ENCODE measurements at regions not wholly inside any gene's neighbourhood (a gene's known extent, or its start where the extent isn't known, plus 50 kb on each side); places are given as distances from the start of the nearest gene placed in this dataset.

DNA sequence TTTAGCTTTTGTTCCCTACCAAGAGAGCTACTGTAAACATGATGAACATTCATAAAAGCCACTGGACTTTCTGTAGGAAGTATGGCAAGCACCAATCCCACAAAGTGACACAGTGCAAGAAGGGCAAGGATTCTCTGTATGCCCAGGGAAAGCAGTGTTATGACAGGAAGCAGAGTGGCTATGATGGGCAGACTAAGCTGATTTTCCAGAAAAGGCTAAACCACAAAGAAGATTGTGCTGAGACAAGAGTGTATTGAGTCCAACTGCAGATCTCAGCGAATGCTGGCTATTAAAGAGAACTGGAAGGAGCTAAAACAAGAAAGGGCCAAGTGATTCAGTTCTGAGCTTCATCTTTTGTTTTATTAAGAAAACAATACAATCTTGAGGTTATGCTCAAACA lies 60.5 kb upstream of the EFCAB3 start (continued):
- TF ChIP-seq, protein P1, sequence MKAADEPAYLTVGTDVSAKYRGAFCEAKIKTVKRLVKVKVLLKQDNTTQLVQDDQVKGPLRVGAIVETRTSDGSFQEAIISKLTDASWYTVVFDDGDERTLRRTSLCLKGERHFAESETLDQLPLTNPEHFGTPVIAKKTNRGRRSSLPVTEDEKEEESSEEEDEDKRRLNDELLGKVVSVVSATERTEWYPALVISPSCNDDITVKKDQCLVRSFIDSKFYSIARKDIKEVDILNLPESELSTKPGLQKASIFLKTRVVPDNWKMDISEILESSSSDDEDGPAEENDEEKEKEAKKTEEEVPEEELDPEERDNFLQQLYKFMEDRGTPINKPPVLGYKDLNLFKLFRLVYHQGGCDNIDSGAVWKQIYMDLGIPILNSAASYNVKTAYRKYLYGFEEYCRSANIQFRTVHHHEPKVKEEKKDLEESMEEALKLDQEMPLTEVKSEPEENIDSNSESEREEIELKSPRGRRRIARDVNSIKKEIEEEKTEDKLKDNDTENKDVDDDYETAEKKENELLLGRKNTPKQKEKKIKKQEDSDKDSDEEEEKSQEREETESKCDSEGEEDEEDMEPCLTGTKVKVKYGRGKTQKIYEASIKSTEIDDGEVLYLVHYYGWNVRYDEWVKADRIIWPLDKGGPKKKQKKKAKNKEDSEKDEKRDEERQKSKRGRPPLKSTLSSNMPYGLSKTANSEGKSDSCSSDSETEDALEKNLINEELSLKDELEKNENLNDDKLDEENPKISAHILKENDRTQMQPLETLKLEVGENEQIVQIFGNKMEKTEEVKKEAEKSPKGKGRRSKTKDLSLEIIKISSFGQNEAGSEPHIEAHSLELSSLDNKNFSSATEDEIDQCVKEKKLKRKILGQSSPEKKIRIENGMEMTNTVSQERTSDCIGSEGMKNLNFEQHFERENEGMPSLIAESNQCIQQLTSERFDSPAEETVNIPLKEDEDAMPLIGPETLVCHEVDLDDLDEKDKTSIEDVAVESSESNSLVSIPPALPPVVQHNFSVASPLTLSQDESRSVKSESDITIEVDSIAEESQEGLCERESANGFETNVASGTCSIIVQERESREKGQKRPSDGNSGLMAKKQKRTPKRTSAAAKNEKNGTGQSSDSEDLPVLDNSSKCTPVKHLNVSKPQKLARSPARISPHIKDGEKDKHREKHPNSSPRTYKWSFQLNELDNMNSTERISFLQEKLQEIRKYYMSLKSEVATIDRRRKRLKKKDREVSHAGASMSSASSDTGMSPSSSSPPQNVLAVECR (CRISPR knock-in tag; IDR thresholded peaks at IDR 0.05; ENCODE audit: borderline replicate concordance), result no peak
- TF ChIP-seq SIN3B (IDR thresholded peaks at IDR 0.05; ENCODE audit: low read length) (no peak), NONO (IDR thresholded peaks at IDR 0.05) (no peak), NONO (CRISPR knock-in tag; conservative IDR thresholded peaks at IDR 0.05) (no peak)

DNA sequence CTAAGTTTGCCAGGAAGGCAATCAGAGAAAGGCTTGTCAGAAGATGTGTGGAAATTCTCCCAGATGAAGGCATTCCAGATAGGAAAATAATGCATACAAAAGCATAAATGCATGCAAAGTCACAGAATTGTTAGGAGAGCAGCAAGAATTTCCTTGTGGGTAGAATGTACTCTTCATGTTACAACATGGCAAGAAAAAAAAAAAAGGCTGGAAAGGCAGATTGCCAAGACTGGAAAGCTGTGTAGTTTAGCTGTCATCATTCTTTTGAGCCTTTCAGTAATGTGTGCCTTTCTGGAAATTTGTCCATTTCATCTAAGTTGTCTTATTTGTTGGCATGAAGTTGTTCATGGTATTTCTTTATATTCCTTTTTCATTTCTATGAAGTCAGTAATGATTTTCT lies 71.0 kb upstream of the EFCAB3 start:
- in situ Hi-C loops (cut with HindIII; ENCODE audit: extremely low pct_ligation_motif_present, low pct_unique_long_range_greater_than_20kb), result no loop called here
- H3K27ac ChIP-seq (ENCODE audit: extremely low read length, insufficient read depth, low read length), result no peak overlapping the region
- ChIA-PET CTCF (ENCODE audit: low intra/inter-chr PET ratio, low total read pairs) (no interaction called here), POLR2A (no interaction called here)
- H2AFZ ChIP-seq (ENCODE audit: low read length), result no peak overlapping the region
- DNase-seq (ENCODE audit: low spot score) (no peak), FAIRE-seq (no peak), ATAC-seq (no peak)
- no peak overlapping the region for H3K4me3 ChIP-seq (replicated peaks in 1 of 3; ENCODE audit: insufficient read depth in 1 of 3, low read depth in 2 of 3, low read length in 3 of 3)
- H3K9ac ChIP-seq (ENCODE audit: insufficient read depth, low read depth, low read length), result no peak overlapping the region
- H3K9me3 ChIP-seq (ENCODE audit: low read length), result no peaks in the 10 kb centered on the region
- intact Hi-C loops (cut with micrococcal nuclease; ENCODE audit: unreplicated experiment), result no loop called here
- no peaks in the 10 kb centered on the region for H3K4me1 ChIP-seq (ENCODE audit: insufficient read depth, low read length)
- H3K79me2 ChIP-seq (ENCODE audit: insufficient read depth, low read length), result no peaks in the 10 kb centered on the region
- H4K20me1 ChIP-seq (ENCODE audit: insufficient read depth, low read length), result no peaks in the 10 kb centered on the region; the same call in 1 of the 2 replicates
- no TSS peak for BruUV-seq (replicated peaks)
- H3K4me2 ChIP-seq (ENCODE audit: low read depth, low read length), result no peak overlapping the region
- H3K27me3 ChIP-seq (ENCODE audit: control insufficient read depth in 1 of 2, insufficient read depth in 2 of 2, low read length in 2 of 2), result no peaks in the 10 kb centered on the region; a peak in 1 of 5 replicates
- H3K36me3 ChIP-seq (replicated peaks in 1 of 2; ENCODE audit: control insufficient read depth in 1 of 2, insufficient read depth in 2 of 2, low read length in 2 of 2), result no peaks in the 10 kb centered on the region
- TF ChIP-seq, protein P2, sequence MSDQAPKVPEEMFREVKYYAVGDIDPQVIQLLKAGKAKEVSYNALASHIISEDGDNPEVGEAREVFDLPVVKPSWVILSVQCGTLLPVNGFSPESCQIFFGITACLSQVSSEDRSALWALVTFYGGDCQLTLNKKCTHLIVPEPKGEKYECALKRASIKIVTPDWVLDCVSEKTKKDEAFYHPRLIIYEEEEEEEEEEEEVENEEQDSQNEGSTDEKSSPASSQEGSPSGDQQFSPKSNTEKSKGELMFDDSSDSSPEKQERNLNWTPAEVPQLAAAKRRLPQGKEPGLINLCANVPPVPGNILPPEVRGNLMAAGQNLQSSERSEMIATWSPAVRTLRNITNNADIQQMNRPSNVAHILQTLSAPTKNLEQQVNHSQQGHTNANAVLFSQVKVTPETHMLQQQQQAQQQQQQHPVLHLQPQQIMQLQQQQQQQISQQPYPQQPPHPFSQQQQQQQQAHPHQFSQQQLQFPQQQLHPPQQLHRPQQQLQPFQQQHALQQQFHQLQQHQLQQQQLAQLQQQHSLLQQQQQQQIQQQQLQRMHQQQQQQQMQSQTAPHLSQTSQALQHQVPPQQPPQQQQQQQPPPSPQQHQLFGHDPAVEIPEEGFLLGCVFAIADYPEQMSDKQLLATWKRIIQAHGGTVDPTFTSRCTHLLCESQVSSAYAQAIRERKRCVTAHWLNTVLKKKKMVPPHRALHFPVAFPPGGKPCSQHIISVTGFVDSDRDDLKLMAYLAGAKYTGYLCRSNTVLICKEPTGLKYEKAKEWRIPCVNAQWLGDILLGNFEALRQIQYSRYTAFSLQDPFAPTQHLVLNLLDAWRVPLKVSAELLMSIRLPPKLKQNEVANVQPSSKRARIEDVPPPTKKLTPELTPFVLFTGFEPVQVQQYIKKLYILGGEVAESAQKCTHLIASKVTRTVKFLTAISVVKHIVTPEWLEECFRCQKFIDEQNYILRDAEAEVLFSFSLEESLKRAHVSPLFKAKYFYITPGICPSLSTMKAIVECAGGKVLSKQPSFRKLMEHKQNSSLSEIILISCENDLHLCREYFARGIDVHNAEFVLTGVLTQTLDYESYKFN (CRISPR knock-in tag; conservative IDR thresholded peaks at IDR 0.05), result no peak
- TF ChIP-seq SIX4 (CRISPR knock-in tag; IDR thresholded peaks at IDR 0.05) (no peak), ZNF839 (CRISPR knock-in tag; IDR thresholded peaks at IDR 0.05; ENCODE audit: borderline replicate concordance) (no peak), ZKSCAN5 (CRISPR knock-in tag; IDR thresholded peaks at IDR 0.05) (no peak), ZNF776 (CRISPR knock-in tag; IDR thresholded peaks at IDR 0.05) (no peak)
- TF ChIP-seq, protein P3, sequence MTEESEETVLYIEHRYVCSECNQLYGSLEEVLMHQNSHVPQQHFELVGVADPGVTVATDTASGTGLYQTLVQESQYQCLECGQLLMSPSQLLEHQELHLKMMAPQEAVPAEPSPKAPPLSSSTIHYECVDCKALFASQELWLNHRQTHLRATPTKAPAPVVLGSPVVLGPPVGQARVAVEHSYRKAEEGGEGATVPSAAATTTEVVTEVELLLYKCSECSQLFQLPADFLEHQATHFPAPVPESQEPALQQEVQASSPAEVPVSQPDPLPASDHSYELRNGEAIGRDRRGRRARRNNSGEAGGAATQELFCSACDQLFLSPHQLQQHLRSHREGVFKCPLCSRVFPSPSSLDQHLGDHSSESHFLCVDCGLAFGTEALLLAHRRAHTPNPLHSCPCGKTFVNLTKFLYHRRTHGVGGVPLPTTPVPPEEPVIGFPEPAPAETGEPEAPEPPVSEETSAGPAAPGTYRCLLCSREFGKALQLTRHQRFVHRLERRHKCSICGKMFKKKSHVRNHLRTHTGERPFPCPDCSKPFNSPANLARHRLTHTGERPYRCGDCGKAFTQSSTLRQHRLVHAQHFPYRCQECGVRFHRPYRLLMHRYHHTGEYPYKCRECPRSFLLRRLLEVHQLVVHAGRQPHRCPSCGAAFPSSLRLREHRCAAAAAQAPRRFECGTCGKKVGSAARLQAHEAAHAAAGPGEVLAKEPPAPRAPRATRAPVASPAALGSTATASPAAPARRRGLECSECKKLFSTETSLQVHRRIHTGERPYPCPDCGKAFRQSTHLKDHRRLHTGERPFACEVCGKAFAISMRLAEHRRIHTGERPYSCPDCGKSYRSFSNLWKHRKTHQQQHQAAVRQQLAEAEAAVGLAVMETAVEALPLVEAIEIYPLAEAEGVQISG (CRISPR knock-in tag; IDR thresholded peaks at IDR 0.05), result no peak
- TF ChIP-seq, protein P4, sequence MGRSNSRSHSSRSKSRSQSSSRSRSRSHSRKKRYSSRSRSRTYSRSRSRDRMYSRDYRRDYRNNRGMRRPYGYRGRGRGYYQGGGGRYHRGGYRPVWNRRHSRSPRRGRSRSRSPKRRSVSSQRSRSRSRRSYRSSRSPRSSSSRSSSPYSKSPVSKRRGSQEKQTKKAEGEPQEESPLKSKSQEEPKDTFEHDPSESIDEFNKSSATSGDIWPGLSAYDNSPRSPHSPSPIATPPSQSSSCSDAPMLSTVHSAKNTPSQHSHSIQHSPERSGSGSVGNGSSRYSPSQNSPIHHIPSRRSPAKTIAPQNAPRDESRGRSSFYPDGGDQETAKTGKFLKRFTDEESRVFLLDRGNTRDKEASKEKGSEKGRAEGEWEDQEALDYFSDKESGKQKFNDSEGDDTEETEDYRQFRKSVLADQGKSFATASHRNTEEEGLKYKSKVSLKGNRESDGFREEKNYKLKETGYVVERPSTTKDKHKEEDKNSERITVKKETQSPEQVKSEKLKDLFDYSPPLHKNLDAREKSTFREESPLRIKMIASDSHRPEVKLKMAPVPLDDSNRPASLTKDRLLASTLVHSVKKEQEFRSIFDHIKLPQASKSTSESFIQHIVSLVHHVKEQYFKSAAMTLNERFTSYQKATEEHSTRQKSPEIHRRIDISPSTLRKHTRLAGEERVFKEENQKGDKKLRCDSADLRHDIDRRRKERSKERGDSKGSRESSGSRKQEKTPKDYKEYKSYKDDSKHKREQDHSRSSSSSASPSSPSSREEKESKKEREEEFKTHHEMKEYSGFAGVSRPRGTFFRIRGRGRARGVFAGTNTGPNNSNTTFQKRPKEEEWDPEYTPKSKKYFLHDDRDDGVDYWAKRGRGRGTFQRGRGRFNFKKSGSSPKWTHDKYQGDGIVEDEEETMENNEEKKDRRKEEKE (IDR thresholded peaks at IDR 0.05), result no peak

Measured in HepG2 (cell line).